Hepatocyte (in vitro differentiated cells): ENCODE measurements at regions not wholly inside any gene's neighbourhood (a gene's known extent, or its start where the extent isn't known, plus 50 kb on each side); places are given as distances from the start of the nearest gene placed in this dataset.

Source experiments
- DNase-seq: peaks from one replicate; pipeline ENCODE4 v3.0.0-alpha.2; 2016; ENCODE audit warnings: low spot score
- H2AFZ ChIP-seq: fragments of 200-600 bp; sonication (generic); 2 replicates; pipeline ENCODE4 v1.6.0; 2016; ENCODE audit warnings: antibody characterized with exemption, mild to moderate bottlenecking
- H3K27ac ChIP-seq: fragments of 200-600 bp; sonication (generic); 2 replicates; pipeline ENCODE4 v1.5.1; 2016; ENCODE audit warnings: mild to moderate bottlenecking
- H3K27me3 ChIP-seq: fragments of 200-600 bp; sonication (generic); 2 replicates; pipeline ENCODE4 v1.6.1; 2016
- H3K36me3 ChIP-seq: fragments of 200-600 bp; sonication (generic); replicated peaks from 2 replicates; pipeline ENCODE4 v1.5.1; 2016; ENCODE audit warnings: low read depth; ENCODE audit not compliant: insufficient read depth
- H3K4me1 ChIP-seq: fragments of 200-600 bp; sonication (generic); 2 replicates; pipeline ENCODE4 v1.5.1; 2016; ENCODE audit warnings: mild to moderate bottlenecking, moderate library complexity; ENCODE audit not compliant: insufficient read depth
- H3K4me2 ChIP-seq: fragments of 200-600 bp; sonication (generic); 2 replicates; pipeline ENCODE4 v1.6.0; 2016
- H3K4me3 ChIP-seq: fragments of 200-600 bp; sonication (generic); 2 replicates; pipeline ENCODE4 v1.5.1; 2016; ENCODE audit warnings: mild to moderate bottlenecking
- H3K79me2 ChIP-seq: fragments of 200-600 bp; sonication (generic); 2 replicates; pipeline ENCODE4 v1.6.0; 2017; ENCODE audit warnings: mild to moderate bottlenecking
- H3K9me2 ChIP-seq: fragments of 200-600 bp; sonication (generic); replicated peaks from 2 replicates; pipeline ENCODE4 v1.6.0; 2017; ENCODE audit warnings: mild to moderate bottlenecking; ENCODE audit not compliant: insufficient read depth
- H3K9me3 ChIP-seq: fragments of 200-600 bp; sonication (generic); 2 replicates; pipeline ENCODE4 v1.5.1; 2016; ENCODE audit warnings: low read depth, mild to moderate bottlenecking
- H4K20me1 ChIP-seq: fragments of 200-600 bp; sonication (generic); 2 replicates; pipeline ENCODE4 v1.6.0; 2016; ENCODE audit warnings: mild to moderate bottlenecking; ENCODE audit not compliant: insufficient read depth, poor library complexity, severe bottlenecking
- CTCF ChIP-seq: fragments of 200-600 bp; sonication (generic); IDR thresholded peaks from 2 replicates; pipeline ENCODE4 v1.5.1; 2016; ENCODE audit warnings: antibody characterized with exemption, mild to moderate bottlenecking; ENCODE audit not compliant: poor library complexity
- EZH2 ChIP-seq: fragments of 200-600 bp; sonication (generic); IDR thresholded peaks from 2 replicates; pipeline ENCODE4 v1.6.1; 2016; ENCODE audit warnings: antibody characterized with exemption, mild to moderate bottlenecking, borderline replicate concordance
- EZH2phosphoT487 ChIP-seq: fragments of 200-600 bp; sonication (generic); IDR thresholded peaks from one replicate; pipeline ENCODE4 v1.6.1; 2018; ENCODE audit warnings: antibody characterized with exemption, mild to moderate bottlenecking, low read depth, moderate library complexity; ENCODE audit not compliant: unreplicated experiment, severe bottlenecking
- WGBS: methylation state at CpG from one replicate; pipeline ENCODE4 v1.1.6; 2016; ENCODE audit warnings: low lambda C conversion rate; ENCODE audit errors: missing lambda C conversion rate; 5-methylcytosine and 5-hydroxymethylcytosine counted together

GRCh38 chr20:30919514-30920188, 337.8 kb upstream of the DEFB115 start:
- H4K20me1 ChIP-seq: no peaks in the 10 kb centered on the region
- H3K9me3 ChIP-seq: no peaks in the 10 kb centered on the region
- H2AFZ ChIP-seq: no peak overlapping the region
- H3K27ac ChIP-seq: no peak overlapping the region
- H3K27me3 ChIP-seq: no peaks in the 10 kb centered on the region
- no peak for DNase-seq
- WGBS: 88% methylated on average over 31 of the region's 31 CpGs
- H3K4me2 ChIP-seq: no peak overlapping the region
- H3K4me1 ChIP-seq: no peaks in the 10 kb centered on the region
- no peaks in the 10 kb centered on the region for H3K36me3 ChIP-seq
- no peak for TF ChIP-seq EZH2
- no peak for TF ChIP-seq EZH2phosphoT487
- TF ChIP-seq CTCF: no peak
- no peaks in the 10 kb centered on the region for H3K9me2 ChIP-seq
- no peak overlapping the region for H3K4me3 ChIP-seq
- no peaks in the 10 kb centered on the region for H3K79me2 ChIP-seq

GRCh38 chr20:30921286-30922071, 336.0 kb upstream of the DEFB115 start:
- no peak for DNase-seq
- H3K27me3 ChIP-seq: no peaks in the 10 kb centered on the region
- H3K9me2 ChIP-seq: no peaks in the 10 kb centered on the region
- H3K79me2 ChIP-seq: no peaks in the 10 kb centered on the region
- no peak overlapping the region for H3K4me3 ChIP-seq
- no peak overlapping the region for H3K27ac ChIP-seq
- no peak overlapping the region for H2AFZ ChIP-seq
- H3K36me3 ChIP-seq: no peaks in the 10 kb centered on the region
- WGBS: 93% methylated on average over 51 of the region's 57 CpGs
- no peaks in the 10 kb centered on the region for H3K4me1 ChIP-seq
- no peaks in the 10 kb centered on the region for H3K9me3 ChIP-seq
- no peaks in the 10 kb centered on the region for H4K20me1 ChIP-seq
- H3K4me2 ChIP-seq: no peak overlapping the region
- TF ChIP-seq EZH2 (no peak), EZH2phosphoT487 (no peak), CTCF (no peak)

GRCh38 chr20:30922129-30922528, 335.3 kb upstream of the DEFB115 start:
- no peak for DNase-seq
- TF ChIP-seq EZH2phosphoT487 (no peak), EZH2 (no peak), CTCF (no peak)
- Histone ChIP-seq H3K4me1 (no peaks in the 10 kb centered on the region), H3K27me3 (no peaks in the 10 kb centered on the region), H3K79me2 (no peaks in the 10 kb centered on the region), H3K4me2 (no peak overlapping the region), H2AFZ (no peak overlapping the region), H3K36me3 (no peaks in the 10 kb centered on the region), H3K4me3 (no peak overlapping the region), H3K27ac (no peak overlapping the region), H3K9me2 (no peaks in the 10 kb centered on the region), H4K20me1 (no peaks in the 10 kb centered on the region), H3K9me3 (peaks cover 4% of the 10 kb centered on the region)
- 85% methylated on average over 36 of the region's 55 CpGs for WGBS
